Endothelial cell of umbilical vein (primary cell): ENCODE measurements at regions not wholly inside any gene's neighbourhood (a gene's known extent, or its start where the extent isn't known, plus 50 kb on each side); places are given as distances from the start of the nearest gene placed in this dataset.

Experiments used
- BruUV-seq: library from RNA; stranded (reverse); fragments of 400-500 nt; replicated peaks from 2 replicates; lab custom pipeline; 2021; lab: Mats Ljungman, UMichigan
- CTCF ChIA-PET: fragments of 300-600, 350-600 bp; sonication (Branson Sonifier 250); formaldehyde crosslinking; loops from one replicate; lab custom pipeline; 2021; ENCODE audit warnings: antibody characterized with exemption, inconsistent platforms; lab: Charles Lee
- POLR2A ChIA-PET: fragments of 300-600, 350-600 bp; sonication (Branson Sonifier 250); formaldehyde crosslinking; loops from one replicate; lab custom pipeline; 2021; ENCODE audit warnings: antibody characterized with exemption, inconsistent platforms; lab: Charles Lee
- DNase-seq: peaks from one replicate; pipeline ENCODE4 v3.0.0-alpha.2; 2011; ENCODE audit warnings: low read depth, low spot score
- FAIRE-seq: peaks from 2 replicates; lab custom pipeline; 2011; peaks lifted over from hg19 to GRCh38; lab: Jason Lieb, UNC
- H2AFZ ChIP-seq: 2 replicates; pipeline ENCODE4 v1.6.0; 2012; ENCODE audit warnings: low read depth, low read length, control low read depth, inconsistent platforms
- H3K27ac ChIP-seq: 2 replicates; pipeline ENCODE4 v1.5.1; 2011; ENCODE audit warnings: low read depth, mild to moderate bottlenecking, control low read depth, low read length, moderate library complexity; ENCODE audit not compliant: insufficient read depth
- H3K27me3 ChIP-seq, 2 experiments: 2 replicates each; pipeline versions ENCODE4 v1.6.0 to v1.6.1; 2011; ENCODE audit warnings: low read length in 2 of 2, mixed read lengths in 1 of 2; ENCODE audit not compliant: control insufficient read depth in 2 of 2, insufficient read depth in 2 of 2
- H3K36me3 ChIP-seq, 2 experiments: 2 replicates in 1 of 2; 3 replicates in 1 of 2; pipeline ENCODE4 v1.5.1; 2011; ENCODE audit warnings: low read length in 2 of 2, mild to moderate bottlenecking in 1 of 2, moderate library complexity in 1 of 2; ENCODE audit not compliant: control insufficient read depth in 2 of 2, insufficient read depth in 2 of 2; ENCODE audit errors: extremely low read depth in 1 of 2
- H3K4me1 ChIP-seq: 3 replicates; pipeline ENCODE4 v1.5.1; 2011; ENCODE audit warnings: mild to moderate bottlenecking, low read length; ENCODE audit not compliant: control insufficient read depth, insufficient read depth; ENCODE audit errors: extremely low read depth
- H3K4me2 ChIP-seq: 2 replicates; pipeline ENCODE4 v1.6.1; 2011; ENCODE audit warnings: low read length, control low read depth, mixed read lengths; ENCODE audit not compliant: insufficient read depth
- H3K4me3 ChIP-seq, 3 experiments: fragments of 200-600 bp in 1 of 3; sonication (generic), shearing (Covaris generic) in 1 of 3; replicated peaks in 1 of 3; 2 replicates each; pipeline ENCODE4 v1.5.1; 2011 to 2016; ENCODE audit warnings: control low read depth in 3 of 3, low read length in 3 of 3, mild to moderate bottlenecking in 2 of 3, inconsistent platforms in 1 of 3, low read depth in 1 of 3, moderate library complexity in 1 of 3; ENCODE audit not compliant: insufficient read depth in 1 of 3
- H3K79me2 ChIP-seq: 2 replicates; pipeline ENCODE4 v1.6.0; 2012; ENCODE audit warnings: low read length, inconsistent platforms; ENCODE audit not compliant: control insufficient read depth, insufficient read depth
- H3K9ac ChIP-seq: replicated peaks from 2 replicates; pipeline ENCODE3; 2011; ENCODE audit warnings: low read length, control low read depth; ENCODE audit not compliant: insufficient read depth; ENCODE audit errors: extremely low read depth
- H3K9me1 ChIP-seq: replicated peaks from 3 replicates; pipeline ENCODE4 v1.6.0; 2011; ENCODE audit warnings: mild to moderate bottlenecking, low read length; ENCODE audit not compliant: control insufficient read depth, insufficient read depth; ENCODE audit errors: extremely low read depth
- H3K9me3 ChIP-seq: replicated peaks from 2 replicates; pipeline ENCODE4 v1.5.1; 2012; ENCODE audit warnings: low read length, inconsistent platforms; ENCODE audit not compliant: control insufficient read depth, insufficient read depth
- H4K20me1 ChIP-seq: replicated peaks from 2 replicates; pipeline ENCODE3; 2011; ENCODE audit warnings: mild to moderate bottlenecking, low read length; ENCODE audit not compliant: control insufficient read depth, insufficient read depth; ENCODE audit errors: extremely low read depth
- JUN ChIP-seq: IDR thresholded peaks from 2 replicates; pipeline ENCODE4 v1.6.1; 2011; ENCODE audit warnings: borderline replicate concordance, low read depth; ENCODE audit not compliant: insufficient read length, insufficient read depth
- MYC ChIP-seq: IDR thresholded peaks from one replicate; pipeline ENCODE4 v1.6.1; 2011; ENCODE audit warnings: mild to moderate bottlenecking, low read depth, low read length
- dilution Hi-C: fragments of 300-500 bp; cut with MboI; formaldehyde crosslinking; loops from one replicate; pipeline ENCODE4 v1.15.0; 2019; ENCODE audit warnings: low sequenced_read_pairs; ENCODE audit not compliant: extremely low pct_ligation_motif_present
- intact Hi-C: fragments of 100-400 bp; cut with micrococcal nuclease; formaldehyde crosslinking; loops from one replicate; pipeline ENCODE4 v1.10.0; 2022

DNA sequence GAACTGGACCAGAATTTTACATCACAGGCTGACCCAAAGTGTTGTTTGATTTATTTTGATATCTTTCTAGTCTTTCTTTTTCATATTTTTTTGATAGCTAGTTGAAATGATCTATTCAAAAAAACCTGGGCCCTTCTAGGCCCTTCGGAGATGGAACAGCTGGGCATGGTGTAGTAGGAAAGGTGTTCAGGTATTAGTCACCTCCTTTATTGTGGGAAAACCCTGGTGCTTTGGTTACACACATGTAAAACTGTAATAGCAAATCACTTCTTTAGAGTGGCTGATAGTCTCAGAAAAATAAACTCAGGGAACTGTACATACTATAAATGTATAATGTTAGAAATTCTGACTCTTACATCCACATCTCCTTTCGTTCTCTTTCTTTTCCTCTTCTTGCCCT is 234.5 kb downstream of the PLA2G4A start:
- DNase-seq (no peak), FAIRE-seq (no peak)
- H3K4me3 ChIP-seq = no peak overlapping the region
- ChIA-PET POLR2A (no interaction called here), CTCF (interaction anchor here (1.0 to 1.5 kb wide), 2 partner anchors 9 to 15 kb away, joined by 3 to 4 read pairs; no protein-coding TSS in a partner anchor)
- H3K27ac ChIP-seq = no peak overlapping the region
- no peaks in the 10 kb centered on the region for H3K9me1 ChIP-seq
- no peak overlapping the region for H3K4me2 ChIP-seq
- H3K9me3 ChIP-seq = no peaks in the 10 kb centered on the region
- H3K36me3 ChIP-seq = no peaks in the 10 kb centered on the region
- H3K4me1 ChIP-seq = no peaks in the 10 kb centered on the region
- H3K79me2 ChIP-seq = no peaks in the 10 kb centered on the region
- peaks cover 0 to 2% of the 10 kb centered on the region in 2 experiments for H3K27me3 ChIP-seq
- no peak overlapping the region for H3K9ac ChIP-seq
- dilution Hi-C loops (no loop called here), intact Hi-C loops (no loop called here)
- no peak for TF ChIP-seq MYC
- no peaks in the 10 kb centered on the region for H4K20me1 ChIP-seq
- no peak overlapping the region for H2AFZ ChIP-seq
- no TSS peak for BruUV-seq

DNA sequence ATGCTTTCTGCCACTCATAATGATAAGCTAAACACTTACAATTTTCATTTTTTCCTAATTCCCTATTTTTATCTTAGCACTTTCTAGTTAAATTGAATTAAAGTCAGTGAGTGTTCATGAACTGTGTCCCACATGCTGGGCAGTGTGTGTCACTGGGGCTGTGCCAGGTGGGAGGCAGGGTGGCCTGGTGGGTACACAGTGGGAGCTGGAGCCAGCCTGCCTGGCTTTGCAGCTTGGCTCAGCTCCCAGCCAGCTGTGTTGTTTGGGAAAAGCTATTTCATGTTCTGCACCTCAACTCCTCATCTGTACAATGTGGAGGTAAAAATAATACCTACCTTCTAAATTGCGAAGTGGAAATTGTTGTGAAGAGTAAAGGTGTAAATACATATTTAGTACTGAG is 238.4 kb downstream of the PLA2G4A start:
- Histone ChIP-seq H3K27ac (no peak overlapping the region), H3K9ac (no peak overlapping the region), H3K27me3 (peaks cover 0 to 2% of the 10 kb centered on the region in 2 experiments), H3K9me3 (no peaks in the 10 kb centered on the region), H3K79me2 (no peaks in the 10 kb centered on the region), H3K36me3 (no peaks in the 10 kb centered on the region), H4K20me1 (no peaks in the 10 kb centered on the region), H3K4me2 (no peak overlapping the region), H3K4me1 (no peaks in the 10 kb centered on the region), H2AFZ (no peak overlapping the region), H3K4me3 (no peak overlapping the region), H3K9me1 (no peaks in the 10 kb centered on the region)
- dilution Hi-C loops (no loop called here), intact Hi-C loops (no loop called here)
- CTCF ChIA-PET = interaction anchor here (0.6 to 3.6 kb wide), 2 partner anchors 14 to 901 kb away, joined by 3 to 21 read pairs; no protein-coding TSS in a partner anchor
- DNase-seq (no peak), FAIRE-seq (no peak)
- POLR2A ChIA-PET = no interaction called here
- no TSS peak for BruUV-seq
- no peak for TF ChIP-seq JUN
